GM21515 (cell line): ENCODE measurements at regions not wholly inside any gene's neighbourhood (a gene's known extent, or its start where the extent isn't known, plus 50 kb on each side); places are given as distances from the start of the nearest gene placed in this dataset.
A peak's percentile ranks its signal among the peaks of the same experiment; 100 is the strongest.
"Not testable (repeated sequence)": the region's sequence is repeated elsewhere in the genome, so short reads cannot be mapped to it uniquely, and the experiment has no call there.

Experiments used
- ATAC-seq: cut with Tn5 transposase; IDR thresholded peaks from one replicate; pipeline ENCODE4 v1.9.1; 2021; ENCODE audit not compliant: unreplicated experiment

- ATAC-seq: no peak
Observed at GRCh38 chr5:99089822-99090549, 161.2 kb upstream of the CHD1 start.

DNA sequence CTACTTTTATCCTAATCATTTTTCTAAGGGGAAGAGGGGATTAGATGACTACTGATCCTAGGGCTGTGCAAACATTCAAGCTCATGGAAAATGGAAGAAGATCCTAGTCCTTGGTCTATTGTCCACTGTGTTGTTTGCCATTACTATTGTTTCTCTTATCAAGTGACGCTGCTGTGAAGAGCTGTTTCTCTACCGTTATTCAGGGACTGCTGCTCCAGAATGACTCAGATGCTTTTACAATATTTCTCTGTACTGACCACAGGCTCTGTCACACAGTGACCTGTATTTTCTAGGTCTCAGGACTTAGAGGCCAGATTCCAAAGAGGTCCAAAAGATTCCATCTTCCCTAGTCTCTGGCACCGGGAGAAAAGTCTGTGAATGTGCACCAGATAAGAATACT lies 159.5 kb upstream of the CHD1 start:
- ATAC-seq: no peak

- no peak for ATAC-seq
Observed at GRCh38 chr5:99083197-99083596, 154.4 kb upstream of the CHD1 start.

- no peak for ATAC-seq
Observed at GRCh38 chr5:99081711-99082110, 152.9 kb upstream of the CHD1 start.

GRCh38 chr5:99076723-99077640 lies 148.2 kb upstream of the CHD1 start:
- ATAC-seq: peak; percentile 90

DNA sequence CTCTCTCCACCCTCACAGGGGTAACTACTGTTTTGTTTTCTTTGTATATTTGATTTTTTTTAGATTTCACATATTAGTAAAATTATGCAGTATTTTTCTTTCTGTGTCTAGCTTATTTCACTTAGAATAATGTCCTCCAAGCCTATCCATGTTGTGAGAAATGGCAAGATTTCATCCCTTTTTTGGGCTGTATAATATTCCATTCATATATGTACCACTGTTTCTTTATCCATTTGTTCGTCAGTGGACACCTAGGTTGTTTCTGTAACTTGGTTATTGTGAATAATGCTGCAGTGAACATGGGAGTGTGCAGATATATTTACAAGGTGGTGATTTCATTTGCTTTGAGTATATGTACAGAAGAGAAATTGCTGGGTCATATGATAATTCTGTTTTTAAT lies 144.0 kb upstream of the CHD1 start:
- ATAC-seq: no peak

- ATAC-seq: no peak
Observed at GRCh38 chr5:99070822-99071221, 142.0 kb upstream of the CHD1 start.

DNA sequence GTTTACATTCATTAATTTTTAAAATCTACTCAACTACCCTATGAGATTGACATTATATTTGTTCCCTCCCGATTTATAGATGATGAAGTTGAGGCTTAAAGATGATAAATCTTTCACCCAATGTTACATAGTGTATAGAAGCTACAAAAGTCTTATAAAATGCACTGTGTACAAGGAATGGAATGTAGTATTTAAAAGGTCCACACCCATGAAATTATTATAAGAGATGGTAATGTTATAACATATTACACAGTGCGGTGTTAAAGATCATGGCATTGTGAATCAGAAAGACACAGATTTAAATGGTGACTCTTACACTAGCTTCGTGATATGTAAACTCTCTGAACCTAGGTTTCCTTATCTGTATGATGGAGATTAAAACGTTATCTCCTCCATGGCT lies 141.6 kb upstream of the CHD1 start:
- ATAC-seq: no peak

DNA sequence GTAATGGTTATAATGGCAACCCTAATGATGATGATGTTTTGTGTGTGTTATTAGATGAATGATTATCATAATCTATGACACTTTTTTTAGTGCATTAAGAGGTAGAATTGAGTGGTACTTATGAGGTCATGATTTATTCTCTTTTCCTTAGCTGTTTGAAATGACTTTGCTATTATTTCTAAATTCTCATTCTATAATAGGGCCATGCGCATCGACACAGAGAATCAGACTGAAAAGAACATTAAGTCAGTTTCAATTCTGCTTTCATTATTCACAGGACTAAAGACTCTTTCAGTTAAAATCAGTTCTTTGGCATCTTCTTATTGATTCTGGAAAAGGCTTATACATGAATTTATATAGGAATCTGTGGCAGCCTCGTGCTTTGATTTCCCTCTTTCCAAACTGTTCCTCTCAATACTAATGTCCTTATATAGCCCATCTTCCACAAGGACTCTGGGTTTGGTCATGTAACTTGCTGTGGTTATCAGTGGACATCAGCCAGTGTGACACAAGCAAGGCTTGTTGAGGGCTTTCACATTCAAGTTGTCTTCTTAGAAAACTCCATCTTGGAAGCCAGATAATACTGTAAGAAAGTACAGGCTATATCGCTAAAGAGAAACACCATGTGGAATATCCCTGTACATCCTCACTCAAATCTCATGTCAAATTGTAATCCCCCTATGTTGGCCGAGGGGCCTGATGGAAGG lies 140.3 kb upstream of the CHD1 start:
- peak; percentile 80 for ATAC-seq

GRCh38 chr5:99063737-99064136 lies 134.9 kb upstream of the CHD1 start:
- no peak for ATAC-seq

GRCh38 chr5:99061711-99062110 lies 132.9 kb upstream of the CHD1 start:
- no peak for ATAC-seq

DNA sequence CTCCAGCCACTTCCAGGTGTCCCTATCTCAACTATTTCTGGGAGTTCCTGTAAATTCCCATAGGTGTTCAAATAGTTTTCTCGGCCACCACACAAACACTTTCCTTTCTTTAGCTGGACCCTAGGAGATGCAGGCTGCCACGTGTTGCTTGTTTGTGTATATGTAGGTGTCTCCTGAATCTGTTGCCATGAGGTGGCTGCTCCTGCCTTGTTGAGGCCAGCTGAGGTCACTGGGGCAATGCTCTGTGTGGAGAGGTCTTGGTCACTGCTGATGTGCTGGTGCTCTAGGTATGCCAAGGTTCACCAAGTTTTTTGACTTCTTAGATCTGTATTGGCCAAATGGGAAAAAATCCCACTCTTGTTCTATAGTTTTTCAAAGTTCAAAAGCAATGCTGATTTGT lies 132.5 kb upstream of the CHD1 start:
- no peak for ATAC-seq

DNA sequence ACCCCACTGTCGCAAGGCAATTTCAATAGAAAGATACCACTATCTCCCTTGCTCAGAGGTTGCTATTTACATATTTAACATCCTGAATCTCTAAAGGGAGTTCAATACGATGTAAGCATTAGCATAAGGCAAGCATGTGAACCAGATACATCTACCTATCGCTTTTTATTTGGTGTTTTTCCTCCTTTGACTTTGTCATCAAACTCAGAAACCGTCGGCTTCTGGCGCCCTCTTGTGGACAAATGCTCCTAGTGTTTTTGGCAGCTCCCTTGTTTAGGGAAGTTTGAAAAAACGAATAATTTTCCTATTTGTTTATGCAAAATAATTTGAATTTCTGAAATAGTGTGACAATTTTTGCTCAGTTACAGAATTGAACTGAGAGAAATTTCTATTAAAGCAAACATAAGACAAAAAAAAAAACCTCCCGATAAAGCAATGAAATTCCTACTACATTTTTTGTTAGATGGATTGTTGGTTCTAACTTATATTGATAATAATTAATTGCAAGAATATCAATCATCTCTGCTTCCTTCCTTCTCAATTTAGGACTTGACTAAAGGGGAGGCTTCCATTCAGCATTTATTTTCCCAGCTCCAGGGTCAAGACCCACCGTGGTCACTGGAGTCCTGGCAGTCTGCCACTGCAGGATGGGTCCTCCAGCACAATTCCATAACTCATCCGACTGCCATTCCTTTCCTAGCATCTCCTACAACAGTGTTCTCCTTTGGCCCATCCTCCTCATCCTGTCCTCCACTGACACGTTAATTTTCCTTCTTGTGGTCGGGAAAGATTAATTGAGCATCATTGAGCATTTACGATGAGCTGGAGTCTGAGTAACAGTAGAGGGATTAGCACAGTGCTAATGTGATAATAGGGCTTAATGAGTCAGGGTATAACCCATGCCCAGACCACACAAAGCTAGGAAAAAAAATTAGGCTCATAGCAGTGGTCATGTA lies 131.8 kb upstream of the CHD1 start:
- ATAC-seq: peak; percentile 66

- peak; percentile 70 for ATAC-seq
Observed at GRCh38 chr5:99059685-99060084, 130.9 kb upstream of the CHD1 start.

DNA sequence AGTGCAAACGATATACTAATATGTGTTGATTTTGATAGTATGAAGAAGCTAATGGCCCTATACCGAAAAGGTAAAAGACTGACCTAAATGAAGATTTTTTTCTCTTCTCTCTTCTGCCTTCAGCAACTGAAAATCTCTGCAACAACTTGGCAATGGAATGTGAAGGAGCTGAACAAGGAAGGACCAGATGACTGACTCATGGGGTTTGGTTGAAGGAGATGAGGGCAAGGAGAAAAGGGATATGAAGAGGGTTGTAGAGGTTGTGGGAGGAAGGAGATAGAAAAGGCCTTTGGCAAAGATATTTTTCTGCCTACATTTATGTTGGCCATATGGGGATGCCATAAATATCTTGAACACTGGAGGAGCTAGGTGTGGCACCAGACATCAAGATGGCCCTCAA lies 129.7 kb upstream of the CHD1 start:
- no peak for ATAC-seq

- ATAC-seq: peak; percentile 57
Observed at GRCh38 chr5:99054972-99055371, 126.2 kb upstream of the CHD1 start.

- ATAC-seq: no peak
Observed at GRCh38 chr5:99045871-99046270, 117.1 kb upstream of the CHD1 start.

DNA sequence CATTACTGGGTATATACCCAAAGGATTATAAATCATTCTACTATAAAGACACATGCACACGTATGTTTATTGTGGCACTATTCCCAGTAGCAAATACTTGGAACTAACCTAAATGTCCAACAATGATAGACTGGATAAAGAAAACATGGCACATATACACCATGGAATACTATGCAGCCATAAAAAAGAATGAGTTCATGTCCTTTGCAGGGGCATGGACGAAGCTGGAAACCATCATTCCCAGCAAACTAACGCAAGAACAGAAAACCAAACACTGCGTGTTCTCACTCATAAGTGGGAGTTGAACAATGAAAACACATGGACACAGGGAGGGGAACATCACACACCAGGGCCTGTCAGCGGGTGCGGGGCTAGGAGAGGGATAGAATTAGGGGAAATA lies 114.5 kb upstream of the CHD1 start:
- ATAC-seq: not testable (repeated sequence)

- no peak for ATAC-seq
Observed at GRCh38 chr5:99037668-99038067, 108.9 kb upstream of the CHD1 start.

DNA sequence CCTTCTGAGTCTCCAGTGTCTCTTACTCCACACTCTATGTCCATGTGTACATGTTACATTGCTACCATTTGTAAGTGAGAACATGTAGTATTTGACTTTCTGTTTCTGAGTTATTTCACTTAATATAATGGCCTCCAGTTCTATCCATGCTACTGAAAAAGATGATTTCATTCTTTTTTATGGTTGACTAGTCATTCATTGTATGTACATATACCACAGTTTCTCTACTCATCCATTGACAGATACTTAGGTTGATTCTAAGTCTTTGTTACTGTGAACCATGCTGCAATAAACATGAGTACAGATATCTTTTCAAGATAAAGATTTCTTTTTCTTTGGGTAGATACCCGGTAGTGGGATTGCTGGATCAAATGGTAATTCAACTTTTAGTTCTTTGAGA lies 107.1 kb upstream of the CHD1 start:
- no peak for ATAC-seq

- ATAC-seq: no peak
Observed at GRCh38 chr5:99034336-99034735, 105.5 kb upstream of the CHD1 start.
